Left lung (tissue), 4 donors: ENCODE measurements at regions not wholly inside any gene's neighbourhood (a gene's known extent, or its start where the extent isn't known, plus 50 kb on each side); places are given as distances from the start of the nearest gene placed in this dataset.

Source experiments
- ATAC-seq: fragments of 200-7000 bp; cut with Tn5 transposase; one replicate; pipeline ENCODE4 v1.9.1; 2020; ENCODE audit warnings: moderate library complexity
- DNase-seq, 4 donors: peaks; one replicate each; pipeline ENCODE4 v3.0.0-alpha.2; 2013 to 2020
- H3K27ac ChIP-seq, 2 donors: fragments of 200-600 bp; sonication (generic) in 1 of 2; one replicate each; pipeline versions ENCODE4 v1.5.0 to v1.8.0; 2020 to 2021
- H3K27me3 ChIP-seq, 2 donors: fragments of 200-600 bp; sonication (generic) in 1 of 2; one replicate each; pipeline versions ENCODE4 v1.5.0 to v1.8.0; 2020 to 2021
- H3K36me3 ChIP-seq, 2 donors: fragments of 200-600 bp; sonication (generic) in 1 of 2; one replicate each; pipeline versions ENCODE4 v1.5.0 to v1.8.0; 2020 to 2021
- H3K4me1 ChIP-seq, 2 donors: fragments of 200-600 bp; one replicate each; pipeline ENCODE4 v1.8.0; 2021
- H3K4me3 ChIP-seq, 2 donors: fragments of 200-600 bp; sonication (generic) in 1 of 2; one replicate each; pipeline versions ENCODE4 v1.5.0 to v1.8.0; 2020 to 2021; ENCODE audit warnings: mild to moderate bottlenecking in 1 of 2
- H3K9me3 ChIP-seq, 2 donors: fragments of 200-600 bp; sonication (generic) in 1 of 2; one replicate each; pipeline versions ENCODE4 v1.5.0 to v1.8.0; 2020 to 2021
- intact Hi-C, 2 donors: fragments of 100-400 bp; cut with DNase I; formaldehyde crosslinking; loops; one replicate each; pipeline versions ENCODE4 v1.11.2 to v1.14.2; 2022
- TF ChIP-seq, protein P1 (sequence below), 2 donors: fragments of 200-600 bp; sonication (generic) in 1 of 2; IDR thresholded peaks; one replicate each; pipeline versions ENCODE4 v1.5.0 to v1.8.0; 2021; ENCODE audit warnings: antibody characterized with exemption in 2 of 2
- donor health status: DM: no; HTN: yes; CAD: no.
- donor health status: DM: no; HTN: no; CAD: no.

DNA sequence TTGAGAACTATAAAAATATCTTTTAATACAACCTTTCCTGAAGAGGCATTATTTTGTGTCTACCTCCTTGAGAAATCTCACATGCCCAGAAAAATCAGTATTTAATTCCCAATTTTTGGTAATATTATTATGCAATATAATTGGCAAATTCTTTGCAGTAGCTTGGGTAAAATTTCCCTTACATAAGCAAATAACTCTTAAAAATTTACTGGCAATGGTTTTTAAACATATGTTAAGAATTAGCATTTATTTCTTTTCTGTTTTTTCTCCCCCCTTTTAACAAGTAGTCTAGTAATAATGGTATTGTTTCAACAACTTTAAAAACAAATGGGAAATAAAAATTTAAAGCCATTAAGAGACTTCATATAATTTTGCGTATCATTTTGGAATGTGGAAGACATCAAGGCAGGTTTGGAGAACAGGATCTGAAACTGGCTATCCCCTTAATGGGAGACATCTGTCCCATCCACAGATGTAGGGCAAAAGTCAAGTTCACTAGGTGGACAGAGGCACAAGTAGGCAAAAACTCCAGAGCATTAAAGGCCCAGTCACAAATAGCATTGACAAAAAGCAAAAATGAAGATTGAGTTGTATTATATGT, 89.6 kb upstream of the AADACL2 start:
- DNase-seq (no peak), ATAC-seq (no peak)
- no peaks in the 10 kb centered on the region for H3K36me3 ChIP-seq
- H3K27me3 ChIP-seq: no peaks in the 10 kb centered on the region
- no peak overlapping the region for H3K4me3 ChIP-seq
- TF ChIP-seq, protein P1, sequence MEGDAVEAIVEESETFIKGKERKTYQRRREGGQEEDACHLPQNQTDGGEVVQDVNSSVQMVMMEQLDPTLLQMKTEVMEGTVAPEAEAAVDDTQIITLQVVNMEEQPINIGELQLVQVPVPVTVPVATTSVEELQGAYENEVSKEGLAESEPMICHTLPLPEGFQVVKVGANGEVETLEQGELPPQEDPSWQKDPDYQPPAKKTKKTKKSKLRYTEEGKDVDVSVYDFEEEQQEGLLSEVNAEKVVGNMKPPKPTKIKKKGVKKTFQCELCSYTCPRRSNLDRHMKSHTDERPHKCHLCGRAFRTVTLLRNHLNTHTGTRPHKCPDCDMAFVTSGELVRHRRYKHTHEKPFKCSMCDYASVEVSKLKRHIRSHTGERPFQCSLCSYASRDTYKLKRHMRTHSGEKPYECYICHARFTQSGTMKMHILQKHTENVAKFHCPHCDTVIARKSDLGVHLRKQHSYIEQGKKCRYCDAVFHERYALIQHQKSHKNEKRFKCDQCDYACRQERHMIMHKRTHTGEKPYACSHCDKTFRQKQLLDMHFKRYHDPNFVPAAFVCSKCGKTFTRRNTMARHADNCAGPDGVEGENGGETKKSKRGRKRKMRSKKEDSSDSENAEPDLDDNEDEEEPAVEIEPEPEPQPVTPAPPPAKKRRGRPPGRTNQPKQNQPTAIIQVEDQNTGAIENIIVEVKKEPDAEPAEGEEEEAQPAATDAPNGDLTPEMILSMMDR (IDR thresholded peaks at IDR 0.05): no peak
- no peaks in the 10 kb centered on the region for H3K4me1 ChIP-seq
- H3K9me3 ChIP-seq: no peaks in the 10 kb centered on the region
- no peak overlapping the region for H3K27ac ChIP-seq
- intact Hi-C loops: no loop called here

DNA sequence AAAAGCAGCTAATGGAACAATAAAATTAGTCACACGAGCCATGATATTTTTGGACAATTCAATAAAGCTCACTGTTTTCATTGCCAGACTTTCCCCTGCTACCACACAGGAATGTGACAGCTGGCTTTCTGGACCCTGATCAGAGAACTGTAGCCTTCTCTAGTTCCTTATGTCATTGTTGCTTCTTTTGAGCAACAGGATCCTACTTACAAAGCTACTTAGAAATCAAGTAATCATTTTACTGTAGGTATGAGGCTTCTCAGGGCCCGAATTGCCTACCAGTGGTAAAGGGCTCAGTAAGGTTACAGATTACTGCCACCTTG, 94.3 kb upstream of the AADACL2 start:
- peak in 2 of 4 donors; percentile 42 to 51 for DNase-seq
- intact Hi-C loops: no loop called here
- Histone ChIP-seq H3K4me3 (no peak overlapping the region), H3K27me3 (no peaks in the 10 kb centered on the region), H3K27ac (no peak overlapping the region), H3K36me3 (no peaks in the 10 kb centered on the region), H3K4me1 (no peaks in the 10 kb centered on the region), H3K9me3 (no peaks in the 10 kb centered on the region)
- ATAC-seq: no peak
- TF ChIP-seq, protein P1 (IDR thresholded peaks at IDR 0.05): no peak

GRCh38 chr3:151638555-151639417, 94.9 kb upstream of the AADACL2 start:
- TF ChIP-seq, protein P1 (IDR thresholded peaks at IDR 0.05): no peak
- ATAC-seq (no peak), DNase-seq (no peak)
- Histone ChIP-seq H3K36me3 (no peaks in the 10 kb centered on the region), H3K27me3 (no peaks in the 10 kb centered on the region), H3K4me1 (no peaks in the 10 kb centered on the region), H3K4me3 (no peak overlapping the region), H3K27ac (no peak overlapping the region), H3K9me3 (no peaks in the 10 kb centered on the region)
- intact Hi-C loops: no loop called here

GRCh38 chr3:151635905-151636304, 97.8 kb upstream of the AADACL2 start:
- TF ChIP-seq, protein P1 (IDR thresholded peaks at IDR 0.05): no peak
- Histone ChIP-seq H3K27me3 (no peaks in the 10 kb centered on the region), H3K9me3 (no peaks in the 10 kb centered on the region), H3K36me3 (no peaks in the 10 kb centered on the region), H3K4me1 (no peaks in the 10 kb centered on the region), H3K4me3 (no peak overlapping the region), H3K27ac (no peak overlapping the region)
- intact Hi-C loops: no loop called here
- no peak for ATAC-seq
- DNase-seq: no peak

DNA sequence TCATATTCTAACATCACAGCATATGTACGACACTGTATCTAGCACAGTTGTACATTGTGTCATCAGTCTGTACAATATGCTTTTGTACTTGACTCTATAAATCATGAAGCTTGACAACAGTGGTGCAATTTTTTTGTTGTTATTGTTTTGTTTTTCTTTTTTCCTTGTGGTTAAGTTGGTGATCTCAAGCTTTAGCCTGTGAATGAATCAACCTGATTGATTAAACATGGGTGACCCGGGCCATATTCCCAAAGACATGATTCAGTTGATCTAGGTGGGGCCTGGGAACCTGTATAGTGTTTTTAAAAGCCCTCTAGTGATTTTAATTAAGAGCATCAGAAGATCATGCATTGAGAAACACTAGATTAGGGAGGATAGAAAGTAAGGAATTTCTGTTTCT, 101.8 kb upstream of the AADACL2 start:
- Histone ChIP-seq H3K27ac (no peak overlapping the region), H3K9me3 (no peaks in the 10 kb centered on the region), H3K27me3 (no peaks in the 10 kb centered on the region), H3K4me1 (no peaks in the 10 kb centered on the region), H3K4me3 (no peak overlapping the region), H3K36me3 (no peaks in the 10 kb centered on the region)
- DNase-seq: no peak
- no peak for ATAC-seq
- intact Hi-C loops: no loop called here
- TF ChIP-seq, protein P1 (IDR thresholded peaks at IDR 0.05): no peak
